Breast epithelium (tissue), 3 donors: ENCODE measurements at regions not wholly inside any gene's neighbourhood (a gene's known extent, or its start where the extent isn't known, plus 50 kb on each side); places are given as distances from the start of the nearest gene placed in this dataset.

ENCODE experiments used
- CTCF ChIP-seq, 3 donors: fragments of 450-650 bp; IDR thresholded peaks; one replicate each; pipeline ENCODE4 v1.5.1; 2016 to 2017; ENCODE audit warnings: antibody characterized with exemption in 3 of 3, mild to moderate bottlenecking in 3 of 3, moderate library complexity in 3 of 3
- POLR2A ChIP-seq: fragments of 450-650 bp; IDR thresholded peaks from one replicate; pipeline ENCODE4 v1.6.1; 2016; ENCODE audit warnings: antibody characterized with exemption, mild to moderate bottlenecking, moderate library complexity
- POLR2AphosphoS5 ChIP-seq, 3 donors: sonication (generic); formaldehyde crosslinking; IDR thresholded peaks; one replicate each; pipeline ENCODE4 v1.6.1; 2017; ENCODE audit warnings: antibody characterized with exemption in 3 of 3

- TF ChIP-seq CTCF (IDR thresholded peaks at IDR 0.05) (no peak), POLR2AphosphoS5 (IDR thresholded peaks at IDR 0.05) (no peak), POLR2A (no peak)
Measured at GRCh38 chr12:80000831-80001230, 65.9 kb upstream of the PPP1R12A start.
